Stimulated activated CD8-positive, alpha-beta memory T cell treated with anti-CD3 and anti-CD28 coated beads, Interleukin-15, amount 100 ng/mL, for 48 hours (primary cell): ENCODE measurements at regions not wholly inside any gene's neighbourhood (a gene's known extent, or its start where the extent isn't known, plus 50 kb on each side); places are given as distances from the start of the nearest gene placed in this dataset.

Experiments used
- DNase-seq, 2 donors: peaks; one replicate each; pipeline ENCODE4 v3.0.0-alpha.2; 2020; ENCODE audit warnings: low read depth in 2 of 2

DNA sequence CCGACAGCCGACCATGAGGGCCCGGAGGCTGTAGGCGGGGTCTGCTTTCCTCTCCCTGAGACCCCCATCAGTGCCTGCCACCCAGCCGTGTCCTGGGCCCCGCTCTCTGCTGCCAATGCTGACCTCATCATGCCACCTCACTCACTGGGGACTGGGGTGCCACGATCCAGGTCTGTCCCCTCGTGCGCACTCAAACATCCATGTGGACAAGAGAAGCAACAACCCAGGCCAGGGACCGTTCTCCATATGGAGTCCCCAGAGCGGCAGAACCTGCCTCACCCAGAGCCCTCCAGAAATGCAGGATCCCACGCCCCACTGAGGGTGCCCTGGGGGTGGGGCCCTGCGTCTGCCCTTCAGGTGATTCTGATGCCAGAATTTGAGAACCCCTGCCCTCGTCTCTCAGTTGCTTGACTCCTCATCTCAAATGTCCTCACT is 210.0 kb upstream of the PPP2R2D start:
- no peak for DNase-seq

DNA sequence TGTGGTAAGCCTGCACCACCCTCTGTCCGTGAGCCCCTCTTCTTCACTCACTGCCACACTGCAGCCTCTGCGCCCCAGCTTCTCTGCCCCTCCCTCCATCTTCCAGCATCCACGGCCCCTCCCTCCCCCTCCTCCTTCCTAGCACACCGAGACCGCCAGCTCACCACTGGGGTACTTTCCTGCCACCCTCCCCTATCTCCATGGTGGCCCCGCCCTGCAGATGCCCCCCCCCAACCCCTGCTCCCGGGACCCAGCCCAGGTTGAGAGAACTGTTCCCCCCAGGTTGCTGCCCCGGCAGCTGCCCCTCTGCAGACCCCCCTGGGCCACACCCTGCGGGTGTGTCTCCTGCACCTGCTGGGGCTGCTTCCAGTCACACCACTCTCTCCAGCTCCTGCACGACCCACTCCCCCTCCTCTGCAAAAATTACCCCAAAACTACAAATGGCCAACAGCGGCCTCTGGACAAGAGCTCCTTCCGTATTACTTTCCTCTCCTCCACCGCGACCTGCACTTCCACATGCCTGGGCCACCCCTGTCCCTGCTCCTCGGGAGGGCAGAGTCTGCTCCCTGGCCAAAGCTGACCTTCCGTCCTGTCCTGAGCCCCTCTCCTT is 209.2 kb upstream of the PPP2R2D start:
- no peak for DNase-seq

DNA sequence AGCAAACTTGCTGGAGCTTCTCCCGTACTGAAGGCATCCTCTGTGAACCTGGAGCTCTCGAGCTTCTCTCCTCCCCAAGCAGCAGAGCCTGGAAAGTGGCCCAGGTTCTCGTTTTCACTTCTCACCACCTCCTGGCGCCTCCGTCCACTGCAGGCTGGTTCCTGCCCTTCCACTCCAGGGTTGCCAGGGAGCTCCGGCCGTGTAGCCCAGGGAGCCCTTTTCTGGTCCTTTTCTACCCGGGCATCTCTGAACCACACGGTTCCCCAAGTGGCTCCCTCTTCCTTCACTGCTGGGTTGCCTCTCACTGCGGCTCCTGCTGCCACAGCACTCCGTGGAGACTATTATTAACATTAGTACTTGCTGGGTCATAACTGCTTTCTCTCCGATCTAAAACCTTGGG is 208.6 kb upstream of the PPP2R2D start:
- no peak for DNase-seq

DNA sequence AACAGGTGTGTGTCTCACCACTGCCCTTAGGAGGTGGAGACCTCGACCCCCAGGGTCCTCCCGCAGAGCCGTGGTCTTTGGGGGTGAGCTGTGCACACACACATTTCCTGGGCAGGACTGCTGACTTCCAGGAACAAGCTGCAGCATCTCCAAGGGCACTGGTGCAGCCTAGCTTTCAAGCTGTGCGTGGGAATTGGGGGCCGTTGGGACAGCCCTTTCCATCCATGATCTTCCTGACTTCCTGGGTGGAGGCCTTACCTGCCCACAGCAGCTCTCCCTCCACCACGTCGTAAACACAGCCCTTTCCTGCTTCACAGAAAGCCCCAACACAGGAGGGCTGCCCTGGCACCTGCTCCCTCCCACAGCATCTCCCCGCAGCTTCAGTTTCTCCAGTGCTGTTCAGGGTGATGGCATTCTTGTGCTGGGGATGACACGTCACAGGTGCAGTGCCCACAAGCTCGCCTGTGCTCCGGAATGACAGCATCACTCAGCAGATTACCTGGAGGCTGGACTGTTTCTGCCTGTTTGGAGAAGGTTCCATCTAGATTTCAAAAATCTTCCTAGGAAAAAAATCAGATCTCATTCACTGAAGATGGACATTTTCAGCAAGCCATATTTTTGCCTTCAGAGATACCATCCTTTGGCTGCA is 208.0 kb upstream of the PPP2R2D start:
- no peak for DNase-seq

DNA sequence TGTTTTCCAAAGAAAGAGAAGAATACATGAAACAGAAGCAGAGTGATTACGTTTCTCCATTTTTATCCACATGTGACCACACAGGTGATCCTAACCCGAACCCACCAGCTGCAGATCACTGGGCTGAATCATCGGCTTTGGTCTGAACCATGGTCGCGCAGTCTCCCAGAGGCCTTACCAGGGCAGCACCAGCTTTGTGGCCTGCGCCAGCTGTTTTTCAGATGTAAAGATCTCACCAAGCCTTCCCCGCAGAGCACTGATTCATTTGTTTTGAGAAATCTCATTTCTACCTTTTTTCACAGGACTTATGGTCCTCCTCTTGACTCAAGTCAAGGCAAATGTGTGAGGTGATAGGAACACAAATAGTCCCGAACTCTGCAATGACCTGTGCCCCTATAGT is 207.0 kb upstream of the PPP2R2D start:
- no peak for DNase-seq

DNA sequence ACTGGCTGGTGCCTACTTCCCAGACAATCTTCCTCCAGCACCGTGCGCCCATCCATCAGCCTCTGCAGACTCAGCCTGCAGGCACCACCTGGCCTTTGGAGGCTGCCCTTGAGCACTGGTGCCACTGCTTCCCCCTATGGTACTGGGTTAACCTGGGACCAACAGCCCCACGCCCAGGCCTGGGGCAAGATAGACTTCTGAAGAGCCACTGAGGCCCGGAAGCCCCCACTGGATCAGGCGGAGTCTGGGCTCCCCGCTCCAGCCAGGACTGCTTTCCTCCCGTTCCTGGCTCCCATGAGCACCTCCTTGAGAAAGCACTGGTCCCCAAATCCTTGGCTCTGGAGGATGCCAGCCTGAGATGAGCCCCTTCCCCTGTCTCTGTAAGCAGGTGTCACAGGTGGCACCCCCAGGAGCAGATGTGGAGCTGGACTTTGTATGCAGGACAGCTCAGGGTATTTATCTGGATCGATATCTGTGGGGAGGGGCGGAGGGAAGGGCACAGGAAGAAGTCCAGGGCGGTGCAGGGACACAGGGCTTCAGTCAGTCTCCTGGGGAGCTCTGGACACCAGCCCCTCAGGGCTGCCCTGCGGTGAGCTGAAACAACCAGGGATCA is 206.5 kb upstream of the PPP2R2D start:
- no peak for DNase-seq

DNA sequence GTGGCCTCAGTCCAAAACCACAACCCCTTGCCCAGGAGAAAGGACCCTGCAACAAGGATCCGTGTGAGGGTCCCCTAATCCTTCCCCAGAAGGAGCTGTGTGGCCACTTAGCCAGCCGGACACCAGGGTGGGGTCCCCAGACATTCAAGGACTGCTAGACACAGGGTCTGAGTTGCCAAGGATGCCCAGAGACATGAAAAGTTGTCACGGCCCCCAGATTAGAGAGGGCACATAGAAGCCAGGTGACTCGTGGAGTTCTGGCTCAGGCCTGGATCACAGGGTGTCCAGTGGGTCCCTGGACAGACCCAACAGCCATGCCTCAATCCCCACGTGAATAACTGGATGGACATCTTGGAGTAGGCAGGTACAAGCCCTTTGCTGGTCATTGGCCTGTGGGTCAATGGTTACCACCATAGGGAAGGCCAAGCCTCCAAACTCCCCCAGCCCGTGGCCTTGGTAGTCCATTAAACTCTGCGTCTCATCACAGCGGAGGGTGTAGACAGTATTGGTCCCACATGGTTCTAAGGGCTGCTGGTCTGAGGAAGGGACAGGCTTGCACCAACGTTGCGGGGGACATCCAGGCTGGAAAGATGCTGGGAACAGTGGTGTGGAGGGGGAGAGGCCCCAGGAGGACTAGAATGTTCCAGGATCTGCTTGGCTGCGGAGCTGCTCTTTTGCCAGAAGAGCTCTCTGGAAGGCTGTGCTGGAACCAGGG is 205.9 kb upstream of the PPP2R2D start:
- no peak for DNase-seq

DNA sequence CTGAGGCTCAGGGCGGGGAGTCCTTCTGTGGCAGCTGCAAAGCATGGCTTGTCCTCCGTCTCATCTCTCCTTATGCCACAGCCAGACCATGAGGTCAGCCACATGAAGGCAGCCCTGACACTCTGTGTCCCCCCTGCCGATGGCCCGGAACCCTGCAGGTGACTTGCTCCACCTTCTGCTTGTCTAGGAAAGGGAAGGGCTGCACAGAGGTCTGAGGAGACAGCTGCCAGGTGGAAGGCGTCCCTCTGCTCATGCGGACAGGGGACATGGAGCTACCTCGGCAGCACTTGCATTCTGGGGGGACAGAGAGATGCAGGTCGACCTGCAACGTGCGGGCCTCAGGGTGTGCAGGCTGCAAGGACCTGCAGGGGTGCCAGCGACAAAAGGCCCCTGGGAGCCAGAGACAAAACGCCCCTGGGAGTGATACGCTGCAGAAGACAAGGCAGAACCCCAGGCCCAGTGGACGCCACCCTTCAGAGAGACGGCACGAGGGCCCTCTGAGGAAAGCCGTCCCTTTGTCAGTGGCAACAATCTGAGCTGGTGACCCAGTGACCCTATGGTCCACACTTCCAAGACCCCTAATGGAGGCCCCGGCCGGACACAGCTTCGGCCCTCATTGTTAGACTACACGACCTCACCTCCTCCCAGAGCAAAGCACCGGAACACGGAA is 205.2 kb upstream of the PPP2R2D start:
- DNase-seq: no peak

DNA sequence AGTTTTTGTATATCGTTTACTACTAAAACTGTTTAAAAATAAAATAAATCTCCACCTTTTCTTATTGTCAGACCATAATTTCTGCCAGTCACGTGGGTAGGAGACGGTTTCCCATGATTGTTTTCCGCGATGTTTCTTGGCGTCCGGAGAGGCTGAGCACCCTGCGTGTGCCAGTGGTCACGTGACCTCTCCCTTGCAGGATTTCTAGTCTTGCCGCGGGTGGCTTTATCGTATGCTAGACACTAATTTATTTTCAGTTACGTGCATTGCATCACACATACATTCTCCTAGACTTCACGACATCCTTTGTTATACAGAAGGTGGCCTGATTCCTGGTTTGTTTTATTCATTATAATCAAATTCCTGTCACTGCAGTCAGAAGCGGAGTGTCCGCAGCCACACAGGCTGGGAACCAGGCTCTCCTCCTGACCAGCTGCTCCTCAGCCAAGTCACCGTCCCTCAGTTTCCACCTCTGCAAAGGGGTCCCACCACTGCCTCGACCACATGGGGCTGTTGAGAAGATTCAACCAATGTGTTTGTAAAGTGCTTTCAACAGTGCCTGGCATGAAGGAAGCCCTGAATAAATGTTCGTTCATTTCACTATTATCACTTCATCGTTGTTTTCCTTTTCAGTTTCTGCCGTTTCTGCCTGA is 203.2 kb upstream of the PPP2R2D start:
- no peak for DNase-seq

DNA sequence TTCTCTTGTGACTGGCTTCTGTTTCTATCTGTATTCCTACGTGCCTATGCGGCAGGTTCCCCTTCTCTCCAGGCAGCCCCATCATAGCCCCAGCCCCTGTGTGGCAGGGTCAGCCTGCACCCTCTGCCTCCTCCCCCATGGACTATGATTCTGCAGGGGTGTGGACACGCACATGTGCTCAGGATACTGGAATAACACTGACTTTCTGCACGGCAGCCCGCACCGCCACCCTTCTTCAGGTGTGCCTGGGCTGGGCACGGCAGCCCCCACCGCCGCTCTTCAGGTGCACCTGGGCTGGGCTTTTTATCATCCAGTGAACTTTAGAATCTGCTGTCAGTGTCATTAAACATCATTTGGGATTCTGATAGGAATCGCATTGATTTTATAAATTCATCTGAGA is 202.6 kb upstream of the PPP2R2D start:
- no peak for DNase-seq

DNA sequence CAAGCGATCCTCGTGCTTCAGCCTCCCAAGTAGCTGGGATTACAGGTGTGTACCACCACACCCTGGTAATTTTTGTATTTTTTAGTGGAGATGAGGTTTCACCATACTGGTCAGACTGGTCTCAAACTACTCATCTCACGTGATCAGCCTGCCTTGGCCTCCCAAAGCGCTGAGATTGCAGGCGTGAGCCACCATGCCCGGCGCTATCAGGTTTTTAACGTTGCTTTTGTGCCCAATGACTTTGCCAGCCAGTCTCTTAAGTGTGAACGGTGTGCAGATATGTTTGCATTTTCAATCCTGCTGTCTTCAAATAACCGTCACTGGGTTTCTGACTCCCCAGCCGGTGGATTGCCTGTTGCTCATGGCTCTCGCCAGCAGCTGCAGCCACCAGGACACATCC is 201.8 kb upstream of the PPP2R2D start:
- no peak for DNase-seq

DNA sequence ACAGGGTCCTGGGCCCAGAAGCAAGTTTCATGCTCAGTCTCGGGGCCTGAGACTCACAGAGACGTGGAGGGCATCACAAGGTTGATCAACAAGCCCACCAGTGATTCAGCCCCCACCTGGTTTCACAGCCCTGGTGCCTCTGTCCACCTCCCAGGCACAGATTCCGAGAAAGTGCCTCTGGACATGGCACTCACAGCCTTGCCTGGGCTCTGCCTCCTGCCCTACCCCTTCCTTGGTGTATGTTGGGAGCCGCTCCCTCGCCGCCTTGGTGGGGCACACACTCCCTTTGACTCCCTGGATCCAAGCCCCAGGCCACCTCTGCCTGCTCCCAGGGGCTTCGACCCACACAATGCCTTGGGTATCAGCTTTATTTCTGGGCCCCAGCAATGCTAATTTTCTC is 200.8 kb upstream of the PPP2R2D start:
- DNase-seq: no peak

DNA sequence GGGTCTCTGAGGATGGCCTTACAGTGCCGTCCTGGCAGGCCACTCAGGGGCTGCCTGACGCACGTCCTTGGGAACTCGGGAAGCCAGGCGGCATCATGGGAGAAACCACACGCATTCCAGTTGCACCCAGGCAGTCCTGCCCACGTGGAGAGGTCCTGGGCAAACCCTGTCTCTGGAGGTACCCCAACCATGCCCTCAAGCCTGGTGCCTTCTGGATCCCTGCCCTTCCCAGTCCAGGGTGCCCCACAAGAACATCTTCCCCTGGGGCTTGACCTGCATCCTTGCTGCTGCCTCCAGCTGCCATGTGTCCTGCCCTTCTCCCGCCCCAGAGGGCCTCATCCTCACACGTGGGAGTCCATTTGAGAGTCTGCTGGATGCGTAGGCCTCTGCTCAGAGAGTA is 200.3 kb upstream of the PPP2R2D start:
- no peak for DNase-seq

DNA sequence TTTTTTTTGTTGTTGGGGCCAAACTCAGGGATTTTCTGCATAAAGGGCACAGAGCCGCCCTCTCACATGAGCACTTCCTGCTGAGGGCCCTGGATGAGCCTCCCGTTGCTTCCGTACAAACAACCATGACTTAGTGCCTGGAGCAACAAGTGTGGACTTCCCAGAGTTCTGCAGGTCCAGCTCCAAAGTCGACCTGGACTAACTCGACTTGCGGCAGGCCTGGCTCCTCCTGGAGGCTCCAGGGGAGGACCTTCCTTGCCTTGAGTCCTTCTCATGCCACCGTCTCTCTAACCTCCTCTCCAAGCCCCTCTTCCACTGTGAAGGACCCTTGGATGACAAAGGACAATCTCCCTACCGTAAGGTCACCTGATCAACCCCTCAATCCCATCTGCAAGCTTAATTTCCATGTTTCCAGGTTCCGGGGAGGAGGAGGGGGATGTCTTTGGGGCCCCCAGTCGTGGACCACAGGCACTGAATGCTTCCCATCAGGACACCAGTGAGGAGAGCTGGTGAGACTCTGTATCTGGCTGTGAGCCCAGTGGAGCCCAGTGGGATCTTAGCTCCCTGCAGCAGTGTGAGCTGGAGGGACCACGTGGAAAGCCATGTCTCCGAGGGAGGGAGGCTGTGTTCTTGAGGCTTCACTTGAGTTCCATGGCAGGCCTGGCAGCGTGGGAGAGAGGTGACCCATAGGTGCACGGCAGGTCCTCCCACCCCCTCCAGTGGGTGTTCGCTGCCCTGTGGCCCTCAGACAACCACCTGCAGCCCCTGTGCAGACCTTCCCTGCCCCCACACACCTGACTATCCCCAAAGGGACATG is 199.5 kb upstream of the PPP2R2D start:
- no peak for DNase-seq

DNA sequence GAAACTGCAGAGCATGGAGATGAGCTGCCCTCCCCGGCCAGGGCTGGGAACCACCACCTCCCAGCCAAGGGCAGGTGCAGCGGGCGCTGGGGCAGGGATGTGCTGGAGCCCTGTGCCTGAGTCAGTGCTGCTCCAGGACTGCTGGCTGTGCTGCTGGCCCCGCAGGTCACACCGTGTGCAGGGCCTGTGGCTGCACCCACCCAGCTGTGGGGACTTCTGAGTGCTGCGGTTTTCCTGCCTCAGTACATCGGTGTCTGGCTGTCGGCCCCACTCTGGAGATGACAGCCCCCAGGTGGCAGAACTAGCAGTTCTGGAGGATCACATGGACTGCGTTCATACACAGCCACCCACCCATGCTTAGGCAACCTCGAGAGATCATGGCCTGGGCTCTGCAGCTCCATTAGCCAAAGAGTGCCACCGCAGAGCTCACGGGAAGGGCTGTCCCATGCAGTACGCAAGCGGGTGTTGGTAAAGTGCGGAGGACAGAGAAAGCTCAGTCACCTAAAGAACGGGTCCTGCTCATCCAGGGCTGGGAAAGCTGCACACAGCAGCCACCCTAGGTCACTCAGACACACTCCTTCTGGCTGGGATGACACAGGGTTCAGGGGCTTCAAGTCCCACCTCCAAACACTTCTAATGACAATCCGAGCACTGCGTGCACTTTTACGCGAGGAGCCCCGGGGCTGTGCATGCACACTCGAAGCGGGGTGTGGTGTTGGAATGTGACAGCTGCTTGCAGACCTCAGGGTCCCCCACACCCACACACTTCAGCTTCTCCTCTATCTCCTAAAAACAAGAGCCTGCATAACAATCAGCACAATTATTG is 198.1 kb upstream of the PPP2R2D start:
- no peak for DNase-seq

DNA sequence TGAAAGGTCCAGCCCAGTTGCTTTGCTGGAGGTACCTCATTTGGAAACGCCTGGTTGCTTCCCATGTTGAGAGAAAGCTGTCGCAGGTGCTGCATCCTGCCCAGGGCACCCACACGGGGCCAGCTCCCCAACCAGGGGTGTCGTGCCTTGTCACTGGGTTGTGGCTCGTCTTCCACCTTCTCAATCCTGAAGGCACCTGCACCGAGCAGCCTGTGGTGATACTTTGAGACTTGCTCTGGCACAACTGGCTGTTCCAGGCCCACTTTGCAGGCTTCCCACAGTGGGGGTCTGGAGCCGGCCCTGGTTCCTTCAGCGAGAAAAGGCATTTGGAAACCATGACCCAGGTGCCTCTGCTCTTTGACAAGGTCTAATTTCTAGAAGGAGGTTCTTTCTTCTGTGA is 197.3 kb upstream of the PPP2R2D start:
- no peak for DNase-seq

DNA sequence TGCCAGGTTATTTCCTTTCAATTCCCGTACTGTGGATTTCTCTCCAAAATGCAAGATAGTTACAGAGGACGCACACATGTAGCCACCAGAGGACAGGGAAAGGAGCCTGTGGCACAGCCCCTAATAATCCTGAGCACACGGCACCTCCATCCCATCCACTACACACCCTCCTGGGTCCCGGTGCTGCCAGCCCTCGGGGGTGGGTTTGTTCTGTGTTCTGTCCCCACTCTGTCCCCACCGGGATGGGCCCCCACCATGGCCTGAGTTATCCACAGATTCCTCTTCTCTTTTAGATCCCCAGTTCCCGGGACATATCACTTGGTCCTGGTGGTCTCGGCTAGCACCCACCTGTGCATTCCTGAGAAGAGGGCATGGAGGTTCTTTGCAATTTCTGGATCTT is 196.9 kb upstream of the PPP2R2D start:
- no peak for DNase-seq

DNA sequence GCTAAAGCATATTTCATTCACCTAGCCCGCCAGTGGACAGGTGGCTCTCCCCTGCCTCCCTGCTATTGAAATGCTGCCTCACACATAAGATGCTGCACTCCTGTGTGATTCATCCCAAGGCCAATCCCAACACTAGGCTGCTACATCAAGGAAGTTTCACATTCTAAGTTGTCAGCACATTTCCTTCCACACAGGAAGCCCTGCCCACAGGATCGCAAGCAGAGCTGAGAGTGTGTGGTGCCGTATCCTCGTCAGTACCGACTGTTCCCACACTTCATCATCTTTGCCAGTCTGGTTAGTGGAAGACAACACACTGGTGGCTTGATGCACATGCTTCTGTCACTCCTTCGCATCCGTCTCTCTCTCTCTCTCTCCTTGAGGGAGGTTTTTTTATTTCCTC is 194.3 kb upstream of the PPP2R2D start:
- DNase-seq: no peak

DNA sequence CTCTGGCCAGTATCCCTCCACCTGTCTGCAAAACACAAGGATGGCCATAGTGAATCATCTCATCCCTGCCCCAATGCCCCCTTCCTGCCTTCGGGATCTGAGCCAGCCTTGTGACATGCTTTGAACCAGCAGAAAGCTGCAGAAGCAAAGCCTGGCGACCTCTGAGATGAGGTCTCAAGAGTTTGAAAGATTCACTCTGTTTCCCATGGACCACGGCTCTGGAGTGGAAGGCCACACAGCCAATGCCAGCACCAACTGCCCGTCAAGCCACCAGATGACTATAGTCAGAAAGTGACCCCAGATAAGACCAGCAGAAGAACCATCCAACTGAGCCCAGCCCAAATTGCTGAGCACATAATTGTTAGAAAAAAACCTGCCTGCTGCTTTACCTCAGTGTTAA is 193.9 kb upstream of the PPP2R2D start:
- DNase-seq: no peak

DNA sequence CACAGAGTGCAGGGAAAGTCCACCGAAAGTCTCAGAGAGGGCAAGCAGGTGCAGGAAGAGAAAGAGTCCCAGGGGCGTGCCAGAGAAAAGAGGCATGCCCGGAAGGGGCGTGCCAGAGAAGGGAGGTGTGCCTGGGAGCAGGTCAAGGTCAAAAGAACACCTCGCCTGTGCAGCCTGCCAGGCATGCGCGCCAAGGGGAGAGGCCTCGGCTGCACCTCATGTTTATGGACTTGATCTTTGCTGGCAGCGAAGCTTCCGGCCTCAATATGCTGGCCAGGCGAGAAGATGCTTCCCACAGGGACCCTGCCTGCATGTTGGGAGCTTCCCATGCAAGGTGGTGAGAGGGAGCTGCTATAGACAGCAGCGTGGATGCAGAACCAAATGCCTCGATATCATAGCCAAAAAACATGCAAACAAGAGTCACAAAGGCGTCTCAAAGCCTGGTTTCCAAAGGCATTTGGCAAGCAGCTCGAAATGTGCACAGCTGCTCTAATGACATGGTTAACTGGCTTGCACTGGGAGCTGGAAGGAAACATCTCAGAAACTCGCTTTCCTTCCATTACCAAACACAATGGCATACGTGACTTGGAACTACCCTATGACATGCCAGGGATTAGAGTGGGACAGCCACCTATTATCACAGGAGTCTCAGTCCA is 192.5 kb upstream of the PPP2R2D start:
- no peak for DNase-seq
